ENCODE measurements at regions not wholly inside any gene's neighbourhood (a gene's known extent, or its start where the extent isn't known, plus 50 kb on each side); places are given as distances from the start of the nearest gene placed in this dataset.

DNA sequence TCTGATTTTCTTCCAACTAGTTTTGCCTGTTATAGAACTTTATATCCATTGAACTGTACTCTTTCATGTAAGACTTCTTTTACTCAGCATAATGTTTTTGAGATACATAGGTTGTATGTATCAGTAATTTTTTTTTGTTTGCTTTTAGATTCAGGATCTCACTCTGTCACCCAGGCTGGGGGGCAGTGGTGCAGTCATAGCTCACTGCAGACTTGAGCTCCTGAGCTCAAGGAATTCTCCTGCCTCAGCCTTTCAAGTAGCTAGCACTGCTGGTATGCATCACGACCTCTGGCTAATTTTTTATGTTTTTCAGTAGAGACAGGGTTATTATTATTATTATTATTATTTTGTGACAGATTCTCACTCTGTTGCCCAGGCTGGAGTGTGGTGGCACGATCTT lies 65.0 kb upstream of the DDHD1 start (continued):
- TF ChIP-seq, protein P1, sequence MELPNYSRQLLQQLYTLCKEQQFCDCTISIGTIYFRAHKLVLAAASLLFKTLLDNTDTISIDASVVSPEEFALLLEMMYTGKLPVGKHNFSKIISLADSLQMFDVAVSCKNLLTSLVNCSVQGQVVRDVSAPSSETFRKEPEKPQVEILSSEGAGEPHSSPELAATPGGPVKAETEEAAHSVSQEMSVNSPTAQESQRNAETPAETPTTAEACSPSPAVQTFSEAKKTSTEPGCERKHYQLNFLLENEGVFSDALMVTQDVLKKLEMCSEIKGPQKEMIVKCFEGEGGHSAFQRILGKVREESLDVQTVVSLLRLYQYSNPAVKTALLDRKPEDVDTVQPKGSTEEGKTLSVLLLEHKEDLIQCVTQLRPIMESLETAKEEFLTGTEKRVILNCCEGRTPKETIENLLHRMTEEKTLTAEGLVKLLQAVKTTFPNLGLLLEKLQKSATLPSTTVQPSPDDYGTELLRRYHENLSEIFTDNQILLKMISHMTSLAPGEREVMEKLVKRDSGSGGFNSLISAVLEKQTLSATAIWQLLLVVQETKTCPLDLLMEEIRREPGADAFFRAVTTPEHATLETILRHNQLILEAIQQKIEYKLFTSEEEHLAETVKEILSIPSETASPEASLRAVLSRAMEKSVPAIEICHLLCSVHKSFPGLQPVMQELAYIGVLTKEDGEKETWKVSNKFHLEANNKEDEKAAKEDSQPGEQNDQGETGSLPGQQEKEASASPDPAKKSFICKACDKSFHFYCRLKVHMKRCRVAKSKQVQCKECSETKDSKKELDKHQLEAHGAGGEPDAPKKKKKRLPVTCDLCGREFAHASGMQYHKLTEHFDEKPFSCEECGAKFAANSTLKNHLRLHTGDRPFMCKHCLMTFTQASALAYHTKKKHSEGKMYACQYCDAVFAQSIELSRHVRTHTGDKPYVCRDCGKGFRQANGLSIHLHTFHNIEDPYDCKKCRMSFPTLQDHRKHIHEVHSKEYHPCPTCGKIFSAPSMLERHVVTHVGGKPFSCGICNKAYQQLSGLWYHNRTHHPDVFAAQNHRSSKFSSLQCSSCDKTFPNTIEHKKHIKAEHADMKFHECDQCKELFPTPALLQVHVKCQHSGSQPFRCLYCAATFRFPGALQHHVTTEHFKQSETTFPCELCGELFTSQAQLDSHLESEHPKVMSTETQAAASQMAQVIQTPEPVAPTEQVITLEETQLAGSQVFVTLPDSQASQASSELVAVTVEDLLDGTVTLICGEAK (IDR thresholded peaks at IDR 0.05) = no peak
- TF ChIP-seq, protein P1 (CRISPR knock-in tag; IDR thresholded peaks at IDR 0.05) = no peak
- TF ChIP-seq CTBP1 (IDR thresholded peaks at IDR 0.05; ENCODE audit: borderline replicate concordance) (no peak), MTF1 (CRISPR knock-in tag; IDR thresholded peaks at IDR 0.05; ENCODE audit: borderline replicate concordance) (no peak), ZNF57 (CRISPR knock-in tag; IDR thresholded peaks at IDR 0.05) (no peak), POLR2A (conservative IDR thresholded peaks at IDR 0.05) (no peak), SIRT6 (IDR thresholded peaks at IDR 0.05; ENCODE audit: low read depth, low read length) (no peak), ZNF311 (CRISPR knock-in tag; IDR thresholded peaks at IDR 0.05) (no peak)
- TF ChIP-seq, protein P2, sequence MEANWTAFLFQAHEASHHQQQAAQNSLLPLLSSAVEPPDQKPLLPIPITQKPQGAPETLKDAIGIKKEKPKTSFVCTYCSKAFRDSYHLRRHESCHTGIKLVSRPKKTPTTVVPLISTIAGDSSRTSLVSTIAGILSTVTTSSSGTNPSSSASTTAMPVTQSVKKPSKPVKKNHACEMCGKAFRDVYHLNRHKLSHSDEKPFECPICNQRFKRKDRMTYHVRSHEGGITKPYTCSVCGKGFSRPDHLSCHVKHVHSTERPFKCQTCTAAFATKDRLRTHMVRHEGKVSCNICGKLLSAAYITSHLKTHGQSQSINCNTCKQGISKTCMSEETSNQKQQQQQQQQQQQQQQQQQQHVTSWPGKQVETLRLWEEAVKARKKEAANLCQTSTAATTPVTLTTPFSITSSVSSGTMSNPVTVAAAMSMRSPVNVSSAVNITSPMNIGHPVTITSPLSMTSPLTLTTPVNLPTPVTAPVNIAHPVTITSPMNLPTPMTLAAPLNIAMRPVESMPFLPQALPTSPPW (CRISPR knock-in tag; IDR thresholded peaks at IDR 0.05) = no peak
